ENCODE measurements at regions not wholly inside any gene's neighbourhood (a gene's known extent, or its start where the extent isn't known, plus 50 kb on each side); places are given as distances from the start of the nearest gene placed in this dataset.

- Histone ChIP-seq H3K27ac (ENCODE audit: insufficient read depth, low read length, poor library complexity, severe bottlenecking) (no peak overlapping the region), H3K4me1 (ENCODE audit: control insufficient read depth, insufficient read depth, low read length, poor library complexity, severe bottlenecking) (no peaks in the 10 kb centered on the region), H3K36me3 (ENCODE audit: control insufficient read depth, insufficient read depth, low read length) (no peaks in the 10 kb centered on the region), H3K9me3 (ENCODE audit: control insufficient read depth, low read length) (no peaks in the 10 kb centered on the region), H3K27me3 (replicated peaks; ENCODE audit: control insufficient read depth, insufficient read depth, low read length, poor library complexity, severe bottlenecking) (no peaks in the 10 kb centered on the region), H3K4me3 (ENCODE audit: insufficient read depth, low read depth, low read length, poor library complexity, severe bottlenecking) (no peak overlapping the region)
- no peak for DNase-seq
These were observed 163.0 kb upstream of the LINC00305 start for GRCh38 chr18:64311859-64312258.

GRCh38 chr18:64295839-64296238 is 147.0 kb upstream of the LINC00305 start:
- Histone ChIP-seq H3K36me3 (ENCODE audit: control insufficient read depth, insufficient read depth, low read length) (no peaks in the 10 kb centered on the region), H3K27ac (ENCODE audit: insufficient read depth, low read length, poor library complexity, severe bottlenecking) (no peak overlapping the region), H3K27me3 (replicated peaks; ENCODE audit: control insufficient read depth, insufficient read depth, low read length, poor library complexity, severe bottlenecking) (no peaks in the 10 kb centered on the region), H3K4me3 (ENCODE audit: insufficient read depth, low read depth, low read length, poor library complexity, severe bottlenecking) (no peak overlapping the region), H3K9me3 (ENCODE audit: control insufficient read depth, low read length) (no peaks in the 10 kb centered on the region), H3K4me1 (ENCODE audit: control insufficient read depth, insufficient read depth, low read length, poor library complexity, severe bottlenecking) (no peaks in the 10 kb centered on the region)
- no peak for DNase-seq

DNA sequence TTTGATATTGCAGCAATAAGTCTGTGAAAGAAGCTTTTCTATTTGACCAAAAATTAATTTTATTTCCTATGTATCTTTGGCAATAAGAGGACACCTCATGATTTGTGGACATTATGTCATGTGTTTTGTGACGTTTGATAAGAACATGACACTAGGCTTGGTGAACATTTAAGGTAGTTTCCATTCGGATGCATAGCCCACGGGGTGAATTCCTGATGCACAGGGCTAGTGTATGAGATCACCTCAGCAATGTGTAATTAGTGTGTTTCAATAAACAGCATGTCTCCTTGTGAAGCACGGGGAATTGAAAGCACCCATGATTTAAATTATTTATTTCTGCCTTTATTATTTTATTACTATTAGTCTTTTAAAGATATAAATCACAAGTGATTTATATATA is 146.1 kb upstream of the LINC00305 start:
- H3K4me1 ChIP-seq (ENCODE audit: control insufficient read depth, insufficient read depth, low read length, poor library complexity, severe bottlenecking) = no peaks in the 10 kb centered on the region
- H3K27me3 ChIP-seq (replicated peaks; ENCODE audit: control insufficient read depth, insufficient read depth, low read length, poor library complexity, severe bottlenecking) = no peaks in the 10 kb centered on the region
- H3K36me3 ChIP-seq (ENCODE audit: control insufficient read depth, insufficient read depth, low read length) = no peaks in the 10 kb centered on the region
- H3K9me3 ChIP-seq (ENCODE audit: control insufficient read depth, low read length) = no peaks in the 10 kb centered on the region
- no peak for DNase-seq
- H3K4me3 ChIP-seq (ENCODE audit: insufficient read depth, low read depth, low read length, poor library complexity, severe bottlenecking) = no peak overlapping the region
- no peak overlapping the region for H3K27ac ChIP-seq (ENCODE audit: insufficient read depth, low read length, poor library complexity, severe bottlenecking)

GRCh38 chr18:64288432-64288831 is 139.5 kb upstream of the LINC00305 start:
- no peak overlapping the region for H3K27ac ChIP-seq (ENCODE audit: insufficient read depth, low read length, poor library complexity, severe bottlenecking)
- H3K9me3 ChIP-seq (ENCODE audit: control insufficient read depth, low read length) = no peaks in the 10 kb centered on the region
- DNase-seq = no peak
- H3K4me1 ChIP-seq (ENCODE audit: control insufficient read depth, insufficient read depth, low read length, poor library complexity, severe bottlenecking) = no peaks in the 10 kb centered on the region
- no peaks in the 10 kb centered on the region for H3K36me3 ChIP-seq (ENCODE audit: control insufficient read depth, insufficient read depth, low read length)
- no peak overlapping the region for H3K4me3 ChIP-seq (ENCODE audit: insufficient read depth, low read depth, low read length, poor library complexity, severe bottlenecking)
- H3K27me3 ChIP-seq (replicated peaks; ENCODE audit: control insufficient read depth, insufficient read depth, low read length, poor library complexity, severe bottlenecking) = no peaks in the 10 kb centered on the region

DNA sequence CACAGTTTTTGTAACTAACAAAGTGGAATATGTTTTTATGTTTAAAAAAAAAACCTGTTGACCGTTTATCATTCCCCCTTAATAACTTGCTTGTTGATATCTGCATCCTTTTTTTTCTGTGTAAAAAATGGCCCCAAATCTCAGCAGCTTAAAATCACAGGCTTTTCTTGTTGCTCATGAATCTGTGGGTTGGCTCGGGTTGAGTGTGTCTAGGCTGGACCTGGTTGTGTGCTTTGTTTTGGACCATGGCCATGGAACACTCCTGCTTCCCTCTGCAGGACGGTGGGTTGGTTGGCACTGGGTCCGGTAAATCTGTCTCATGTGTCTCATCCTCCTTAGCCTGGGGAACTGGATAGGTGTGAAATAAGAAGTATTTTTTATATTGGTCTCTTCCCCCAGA is 139.0 kb upstream of the LINC00305 start:
- no peak overlapping the region for H3K27ac ChIP-seq (ENCODE audit: insufficient read depth, low read length, poor library complexity, severe bottlenecking)
- H3K36me3 ChIP-seq (ENCODE audit: control insufficient read depth, insufficient read depth, low read length) = no peaks in the 10 kb centered on the region
- DNase-seq = no peak
- no peaks in the 10 kb centered on the region for H3K4me1 ChIP-seq (ENCODE audit: control insufficient read depth, insufficient read depth, low read length, poor library complexity, severe bottlenecking)
- no peaks in the 10 kb centered on the region for H3K9me3 ChIP-seq (ENCODE audit: control insufficient read depth, low read length)
- H3K4me3 ChIP-seq (ENCODE audit: insufficient read depth, low read depth, low read length, poor library complexity, severe bottlenecking) = no peak overlapping the region
- H3K27me3 ChIP-seq (replicated peaks; ENCODE audit: control insufficient read depth, insufficient read depth, low read length, poor library complexity, severe bottlenecking) = no peaks in the 10 kb centered on the region

DNA sequence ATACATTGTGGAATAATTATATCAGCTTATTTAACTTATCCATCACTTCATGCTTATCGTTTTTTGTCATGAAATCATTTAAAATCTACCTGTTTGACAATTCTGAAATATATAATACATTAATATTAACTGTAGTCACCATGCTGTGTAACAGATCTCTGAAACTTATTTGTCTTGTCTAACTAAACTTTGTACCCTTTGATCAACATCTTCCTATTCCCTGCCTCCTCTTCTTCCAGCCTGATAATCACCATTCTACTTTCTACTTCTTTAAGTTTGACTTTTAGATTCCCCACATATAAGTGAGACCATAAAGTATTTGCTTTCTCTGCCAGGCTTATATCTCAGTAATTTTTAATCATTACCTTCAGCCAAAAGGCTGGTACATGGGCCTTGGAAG is 134.2 kb upstream of the LINC00305 start:
- no peak overlapping the region for H3K27ac ChIP-seq (ENCODE audit: insufficient read depth, low read length, poor library complexity, severe bottlenecking)
- no peaks in the 10 kb centered on the region for H3K4me1 ChIP-seq (ENCODE audit: control insufficient read depth, insufficient read depth, low read length, poor library complexity, severe bottlenecking)
- H3K9me3 ChIP-seq (ENCODE audit: control insufficient read depth, low read length) = no peaks in the 10 kb centered on the region
- H3K4me3 ChIP-seq (ENCODE audit: insufficient read depth, low read depth, low read length, poor library complexity, severe bottlenecking) = no peak overlapping the region
- no peaks in the 10 kb centered on the region for H3K36me3 ChIP-seq (ENCODE audit: control insufficient read depth, insufficient read depth, low read length)
- H3K27me3 ChIP-seq (replicated peaks; ENCODE audit: control insufficient read depth, insufficient read depth, low read length, poor library complexity, severe bottlenecking) = no peaks in the 10 kb centered on the region
- DNase-seq = no peak

DNA sequence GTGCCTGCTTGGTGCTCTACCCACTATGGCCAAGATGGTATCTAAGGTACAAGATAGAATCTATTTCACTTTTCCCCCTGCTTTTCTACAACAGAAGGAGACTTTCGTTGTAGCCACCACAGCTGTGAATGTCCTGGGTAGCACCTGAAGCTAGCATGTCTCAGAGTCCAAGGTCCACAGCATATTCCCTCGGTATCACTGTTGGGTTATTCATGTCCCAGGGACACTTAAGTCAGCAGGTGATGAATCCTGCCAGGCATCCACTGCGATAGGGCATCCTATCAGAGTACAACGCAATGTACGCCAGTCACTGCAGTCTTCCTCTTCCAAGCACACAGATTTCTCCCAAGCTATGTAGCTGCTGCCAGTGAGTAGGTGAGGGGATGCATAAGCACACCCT is 129.1 kb upstream of the LINC00305 start:
- no peak for DNase-seq
- Histone ChIP-seq H3K4me3 (ENCODE audit: insufficient read depth, low read depth, low read length, poor library complexity, severe bottlenecking) (no peak overlapping the region), H3K36me3 (ENCODE audit: control insufficient read depth, insufficient read depth, low read length) (no peaks in the 10 kb centered on the region), H3K9me3 (ENCODE audit: control insufficient read depth, low read length) (no peaks in the 10 kb centered on the region), H3K27me3 (replicated peaks; ENCODE audit: control insufficient read depth, insufficient read depth, low read length, poor library complexity, severe bottlenecking) (no peaks in the 10 kb centered on the region), H3K27ac (ENCODE audit: insufficient read depth, low read length, poor library complexity, severe bottlenecking) (no peak overlapping the region), H3K4me1 (ENCODE audit: control insufficient read depth, insufficient read depth, low read length, poor library complexity, severe bottlenecking) (no peaks in the 10 kb centered on the region)

DNA sequence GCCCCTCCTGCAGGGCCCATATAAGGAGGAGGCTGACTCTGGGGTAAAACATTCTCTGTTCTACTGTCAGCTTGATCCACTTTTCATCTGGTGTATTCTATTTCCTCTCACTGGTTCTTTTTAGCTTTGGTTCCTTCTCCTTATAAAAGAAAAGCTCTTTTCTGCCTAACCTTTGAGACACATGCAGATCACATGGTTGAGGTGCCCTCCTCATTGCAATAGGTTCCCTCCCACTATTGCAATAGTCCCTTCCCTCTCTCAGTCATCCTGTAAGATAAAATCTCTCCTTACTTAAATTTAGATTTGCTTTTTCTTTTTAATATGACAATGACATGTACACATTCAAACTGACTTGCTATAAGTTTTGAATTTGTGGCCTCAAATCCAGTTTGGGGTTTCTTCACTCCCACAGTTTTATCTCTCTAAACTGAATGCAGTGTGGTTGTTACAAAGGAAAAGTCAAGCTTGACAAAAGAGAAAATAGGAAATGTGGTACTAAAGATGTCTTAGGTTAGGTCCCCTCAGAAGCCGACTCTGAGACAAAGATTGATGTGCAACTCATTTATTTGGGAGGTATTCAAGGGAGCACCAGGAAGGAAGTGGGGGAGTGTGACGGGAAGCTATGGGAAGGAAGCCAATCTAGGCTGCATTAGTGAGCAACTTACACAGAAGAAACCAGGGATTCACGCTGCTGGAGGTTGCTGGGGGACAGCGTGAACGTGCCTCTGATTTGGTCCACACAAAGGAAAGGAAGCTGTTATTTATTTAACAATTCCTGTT is 127.6 kb upstream of the LINC00305 start:
- no peaks in the 10 kb centered on the region for H3K36me3 ChIP-seq (ENCODE audit: control insufficient read depth, insufficient read depth, low read length)
- no peak overlapping the region for H3K27ac ChIP-seq (ENCODE audit: insufficient read depth, low read length, poor library complexity, severe bottlenecking)
- no peaks in the 10 kb centered on the region for H3K9me3 ChIP-seq (ENCODE audit: control insufficient read depth, low read length)
- no peak overlapping the region for H3K4me3 ChIP-seq (ENCODE audit: insufficient read depth, low read depth, low read length, poor library complexity, severe bottlenecking)
- no peaks in the 10 kb centered on the region for H3K4me1 ChIP-seq (ENCODE audit: control insufficient read depth, insufficient read depth, low read length, poor library complexity, severe bottlenecking)
- no peaks in the 10 kb centered on the region for H3K27me3 ChIP-seq (replicated peaks; ENCODE audit: control insufficient read depth, insufficient read depth, low read length, poor library complexity, severe bottlenecking)
- no peak for DNase-seq

DNA sequence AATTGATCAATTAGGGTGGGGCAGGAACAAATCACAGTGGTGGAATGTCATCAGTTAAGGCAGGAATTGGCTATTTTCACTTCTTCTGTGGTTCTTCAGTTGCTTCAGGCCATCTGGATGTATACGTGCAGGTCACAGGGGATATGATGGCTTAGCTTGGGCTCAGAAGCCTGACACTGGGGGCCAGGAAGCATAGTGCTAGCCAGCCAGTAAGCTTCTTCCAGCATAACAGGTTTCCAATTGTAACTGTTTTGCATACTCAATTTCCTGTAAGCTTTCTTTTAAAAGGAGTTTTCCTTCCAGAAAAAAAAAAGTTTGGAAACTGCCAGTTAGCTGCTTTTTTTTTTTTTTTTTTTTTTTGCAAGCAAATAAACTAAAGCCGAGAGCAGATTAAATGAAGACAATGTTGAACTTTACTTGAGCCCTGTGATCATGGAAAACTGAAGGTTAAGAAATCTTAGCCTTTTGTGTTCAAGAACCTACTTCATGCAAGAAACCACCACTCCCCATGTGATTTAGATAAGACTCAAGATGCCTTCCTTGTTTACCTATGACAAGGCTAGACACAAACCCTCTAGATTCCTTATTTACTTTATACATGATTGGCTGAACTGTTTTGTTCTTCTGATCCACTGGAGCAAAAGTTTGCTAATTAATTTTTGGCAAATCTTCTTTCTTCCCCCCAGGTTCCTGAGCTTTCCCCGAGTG is 126.9 kb upstream of the LINC00305 start:
- Histone ChIP-seq H3K27me3 (replicated peaks; ENCODE audit: control insufficient read depth, insufficient read depth, low read length, poor library complexity, severe bottlenecking) (no peaks in the 10 kb centered on the region), H3K36me3 (ENCODE audit: control insufficient read depth, insufficient read depth, low read length) (no peaks in the 10 kb centered on the region), H3K4me1 (ENCODE audit: control insufficient read depth, insufficient read depth, low read length, poor library complexity, severe bottlenecking) (no peaks in the 10 kb centered on the region), H3K27ac (ENCODE audit: insufficient read depth, low read length, poor library complexity, severe bottlenecking) (no peak overlapping the region), H3K4me3 (ENCODE audit: insufficient read depth, low read depth, low read length, poor library complexity, severe bottlenecking) (no peak overlapping the region), H3K9me3 (ENCODE audit: control insufficient read depth, low read length) (no peaks in the 10 kb centered on the region)
- DNase-seq = no peak

- no peaks in the 10 kb centered on the region for H3K36me3 ChIP-seq (ENCODE audit: control insufficient read depth, insufficient read depth, low read length)
- H3K9me3 ChIP-seq (ENCODE audit: control insufficient read depth, low read length) = no peaks in the 10 kb centered on the region
- H3K4me3 ChIP-seq (ENCODE audit: insufficient read depth, low read depth, low read length, poor library complexity, severe bottlenecking) = no peak overlapping the region
- H3K4me1 ChIP-seq (ENCODE audit: control insufficient read depth, insufficient read depth, low read length, poor library complexity, severe bottlenecking) = no peaks in the 10 kb centered on the region
- no peaks in the 10 kb centered on the region for H3K27me3 ChIP-seq (replicated peaks; ENCODE audit: control insufficient read depth, insufficient read depth, low read length, poor library complexity, severe bottlenecking)
- no peak overlapping the region for H3K27ac ChIP-seq (ENCODE audit: insufficient read depth, low read length, poor library complexity, severe bottlenecking)
- DNase-seq = no peak
These were observed 124.8 kb upstream of the LINC00305 start for GRCh38 chr18:64273724-64274123.
